Panc1 (cell line): ENCODE measurements at regions not wholly inside any gene's neighbourhood (a gene's known extent, or its start where the extent isn't known, plus 50 kb on each side); places are given as distances from the start of the nearest gene placed in this dataset.

Source experiments
- CTCF ChIP-seq: fragments of 450-650 bp; IDR thresholded peaks from 2 replicates; pipeline ENCODE4 v1.5.1; 2017; ENCODE audit warnings: mild to moderate bottlenecking
- REST ChIP-seq, 2 experiments: IDR thresholded peaks; 2 replicates each; pipeline ENCODE4 v1.6.1; 2011 to 2012; ENCODE audit warnings: low read depth in 2 of 2, control low read depth in 1 of 2, low read length in 1 of 2, mild to moderate bottlenecking in 1 of 2, moderate library complexity in 1 of 2; ENCODE audit not compliant: insufficient read depth in 1 of 2

GRCh38 chr15:100770661-100771584 is 108.7 kb upstream of the ALDH1A3 start:
- TF ChIP-seq CTCF (no peak), REST (IDR thresholded peaks at IDR 0.05; ENCODE audit: insufficient read depth in 1 of 2, low read depth in 2 of 2, low read length in 1 of 2) (no peak)
